ENCODE measurements at regions not wholly inside any gene's neighbourhood (a gene's known extent, or its start where the extent isn't known, plus 50 kb on each side); places are given as distances from the start of the nearest gene placed in this dataset.

DNA sequence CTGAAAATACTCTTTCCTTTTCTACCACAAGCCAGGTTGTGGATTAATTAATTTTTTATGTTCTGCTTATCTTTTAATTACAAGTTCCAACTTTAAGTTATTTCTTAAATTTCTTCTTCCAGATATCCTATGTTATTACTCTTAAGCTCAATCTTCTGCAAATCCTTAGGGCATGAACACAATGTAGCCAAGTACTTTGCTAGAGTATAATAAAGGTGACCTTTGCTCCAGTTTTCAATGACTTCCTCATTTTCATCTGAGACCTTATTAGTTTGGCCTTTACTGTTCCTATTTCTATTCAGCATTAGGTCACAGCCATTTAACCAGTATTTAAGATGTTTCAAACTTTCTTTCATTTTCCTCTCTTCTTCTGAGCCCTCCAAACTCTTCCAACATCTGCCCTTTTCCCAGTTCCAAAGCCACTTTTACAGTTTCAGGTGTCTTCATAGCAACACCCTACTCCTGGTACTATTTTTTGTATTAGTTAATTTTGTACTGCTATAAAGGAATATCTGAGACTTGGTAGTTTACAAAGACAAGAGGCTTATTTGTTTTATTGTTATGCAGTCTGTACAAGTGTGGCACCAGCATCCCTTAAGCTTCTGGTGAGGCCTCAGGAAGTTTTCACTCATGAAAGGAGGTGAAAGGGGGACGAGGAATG is 886.2 kb upstream of the GHITM start:
- DNase-seq = no peak

DNA sequence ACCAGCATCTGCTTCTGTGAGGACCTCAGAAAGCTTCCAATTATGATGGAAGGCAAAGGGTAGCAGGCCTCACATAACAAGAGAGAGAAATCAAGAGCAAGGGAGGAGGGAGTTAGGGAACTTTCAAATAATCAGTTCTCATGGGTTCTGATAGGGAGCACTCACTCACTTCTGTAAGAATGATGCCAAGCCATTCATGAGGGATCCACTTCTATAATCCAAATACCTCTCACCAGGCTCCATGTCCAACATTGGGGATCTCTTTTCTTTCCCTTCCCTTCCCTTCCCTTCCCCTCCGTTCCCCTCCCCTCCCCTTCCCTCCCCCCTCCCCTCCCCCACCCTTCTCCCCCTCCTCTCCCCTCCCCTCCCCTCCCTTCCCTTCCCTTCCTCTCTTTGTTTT is 884.6 kb upstream of the GHITM start:
- DNase-seq = no peak

DNA sequence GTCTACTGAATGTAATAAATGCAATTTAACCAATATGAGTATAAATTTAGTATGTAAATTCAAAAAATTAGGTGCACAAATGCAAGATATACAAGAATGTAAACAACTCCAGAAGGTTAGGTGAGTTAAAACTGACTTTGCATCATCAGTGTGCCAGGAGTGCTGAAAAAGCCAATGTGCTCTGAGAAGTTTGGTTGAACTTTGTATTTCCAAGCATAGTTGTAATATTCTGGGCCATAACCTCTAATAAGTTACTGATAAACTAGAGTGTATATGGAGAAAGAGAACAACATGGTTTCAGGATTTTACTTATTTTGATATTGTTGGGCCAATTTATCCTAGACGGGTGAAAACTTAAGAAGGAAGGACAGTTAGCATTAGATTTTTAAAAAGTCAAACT is 876.9 kb upstream of the GHITM start:
- DNase-seq = no peak

DNA sequence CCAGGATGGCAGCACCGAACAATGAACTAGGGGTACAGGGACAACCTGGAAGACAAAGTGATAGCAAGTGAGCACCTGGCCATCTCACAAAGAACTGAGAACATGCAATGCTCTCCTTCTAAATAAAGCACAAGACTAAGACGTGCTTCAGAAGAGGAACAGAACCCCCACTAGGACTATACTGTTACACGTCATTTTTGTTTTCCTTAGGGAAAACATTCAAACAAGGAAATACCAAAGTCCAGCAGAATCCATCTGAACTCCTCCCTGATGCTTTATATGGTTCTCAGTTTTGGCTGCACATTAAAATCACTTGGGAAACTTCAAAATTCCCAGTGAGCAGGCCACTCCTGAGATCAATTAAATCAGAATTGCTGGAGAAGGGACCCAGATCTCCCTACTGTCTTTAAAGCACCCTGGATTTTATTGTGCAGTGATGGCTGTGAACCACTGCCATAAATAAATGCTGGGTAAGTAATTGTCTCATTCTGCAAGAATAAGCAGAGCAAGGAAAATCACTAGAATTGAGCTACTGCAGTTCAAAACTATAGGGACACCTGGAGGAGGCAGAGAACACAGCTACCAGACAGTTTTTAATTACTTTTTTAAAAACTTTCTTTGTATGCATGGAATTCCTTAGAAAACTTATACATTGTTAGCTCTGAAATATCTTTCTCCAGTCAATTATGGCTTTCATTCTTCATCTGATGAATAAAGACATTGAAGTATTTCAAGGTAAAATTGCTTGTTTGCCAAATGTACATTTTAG is 866.5 kb upstream of the GHITM start:
- DNase-seq = no peak

DNA sequence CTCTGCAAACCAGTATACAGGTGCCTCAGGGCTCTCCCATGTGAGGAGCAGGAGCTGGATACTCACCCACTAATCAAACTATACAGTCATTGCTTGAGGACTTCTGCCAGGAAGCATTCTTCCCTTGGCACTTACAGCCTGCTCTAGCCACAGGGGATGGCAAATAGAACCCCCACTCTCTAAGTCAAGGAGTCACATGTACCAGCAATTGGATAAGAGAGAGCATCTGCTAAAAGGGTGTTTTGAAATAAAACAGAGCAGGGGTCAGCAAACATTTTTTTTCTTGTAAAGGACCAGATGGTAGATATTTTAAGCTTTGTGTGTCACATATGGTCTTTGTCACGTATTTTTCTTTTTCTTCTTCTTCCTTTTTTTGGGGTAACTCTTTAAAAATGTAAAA is 865.2 kb upstream of the GHITM start:
- DNase-seq = no peak

DNA sequence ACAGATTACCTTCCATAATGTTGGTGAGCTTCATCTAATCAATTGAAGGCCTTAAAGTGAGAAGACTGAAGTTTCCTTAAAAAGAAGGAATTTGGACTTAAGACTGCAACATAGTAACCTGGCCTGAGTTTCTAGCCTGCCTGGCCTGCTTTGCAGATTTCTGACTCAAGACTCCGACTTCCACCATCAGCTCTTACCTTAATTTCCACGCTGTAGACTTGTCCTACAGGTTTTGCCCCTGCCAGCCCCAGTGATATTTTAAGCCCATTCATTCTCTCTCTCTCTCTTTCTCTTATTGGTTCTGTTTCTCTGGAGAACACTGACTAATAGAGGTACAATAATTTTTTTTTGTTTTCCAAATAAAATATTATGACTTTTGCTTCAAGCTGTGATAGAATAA is 862.3 kb upstream of the GHITM start:
- DNase-seq = no peak

DNA sequence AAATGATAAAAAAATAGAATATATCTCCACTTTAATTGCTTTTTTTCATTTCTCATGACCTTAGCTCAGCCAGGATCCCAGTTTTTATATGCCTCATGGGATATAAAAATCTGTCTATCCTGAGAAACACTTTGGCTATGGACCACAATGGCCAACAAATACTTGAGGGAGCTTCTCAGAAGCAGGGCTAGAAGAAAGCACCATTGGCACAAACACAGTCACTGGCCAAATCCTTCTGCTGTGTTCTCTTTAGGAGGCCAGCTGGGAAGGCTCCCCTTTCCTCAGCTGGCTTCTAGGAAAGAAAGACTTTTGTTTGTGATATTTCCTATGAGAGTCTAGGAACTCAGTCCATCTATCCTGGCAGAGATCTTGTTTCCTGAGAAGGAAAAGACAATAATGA is 856.2 kb upstream of the GHITM start:
- DNase-seq = no peak

DNA sequence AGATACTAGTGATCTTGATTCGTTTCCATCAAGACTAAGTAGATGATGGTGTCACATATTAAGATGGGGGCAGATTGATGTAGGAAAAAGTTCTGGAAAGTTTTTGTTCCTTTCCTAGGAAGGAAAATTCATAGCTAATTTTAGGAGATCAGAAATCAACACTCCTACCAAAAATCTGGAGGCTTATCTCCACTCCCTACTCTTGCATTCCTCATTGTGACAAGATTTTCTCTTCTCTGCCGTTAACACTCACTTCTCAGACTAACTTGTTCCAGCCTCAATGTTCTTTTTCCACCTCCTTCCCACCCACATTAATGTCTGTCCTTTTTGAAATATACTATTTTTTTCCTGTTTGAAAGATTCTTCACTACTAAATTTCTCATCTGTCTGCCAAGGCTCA is 851.9 kb upstream of the GHITM start:
- no peak for DNase-seq

DNA sequence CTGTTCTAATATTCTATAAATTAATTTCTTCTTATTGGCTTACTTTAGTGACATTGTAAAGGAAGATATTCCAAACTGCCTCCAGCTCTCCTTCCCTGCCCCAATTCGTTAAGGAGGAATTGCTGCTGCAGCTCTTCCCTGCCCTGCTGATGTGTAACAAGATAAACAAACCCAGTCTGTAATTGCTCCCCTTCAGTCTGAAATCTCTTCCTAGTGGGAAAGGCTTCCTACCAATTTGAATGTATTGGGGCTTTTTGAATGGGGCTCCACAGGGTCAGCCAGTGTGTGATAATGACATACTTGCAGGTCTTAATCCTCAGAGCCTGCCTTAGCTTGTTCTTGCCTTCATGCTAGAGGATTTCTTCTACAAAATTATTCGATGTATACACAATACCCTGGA is 849.9 kb upstream of the GHITM start:
- no peak for DNase-seq

DNA sequence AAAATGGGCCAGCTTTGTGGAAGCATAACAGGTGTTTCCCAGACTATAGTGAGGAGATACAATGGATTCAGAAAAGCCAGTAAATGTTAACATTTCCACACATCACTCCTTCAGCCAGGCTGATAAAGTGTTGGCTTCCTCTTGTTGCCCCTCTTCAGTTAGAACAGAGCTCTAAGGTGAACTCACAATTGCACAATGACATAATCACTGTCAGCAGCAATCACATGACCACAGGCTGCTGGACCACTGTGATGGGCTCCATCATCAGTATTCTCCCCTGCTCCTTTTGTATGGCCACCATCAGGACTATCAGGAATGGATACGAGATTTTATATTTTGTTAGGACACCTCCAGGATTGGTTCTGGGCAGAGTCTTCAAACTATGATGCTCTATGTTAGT is 849.4 kb upstream of the GHITM start:
- DNase-seq = no peak

DNA sequence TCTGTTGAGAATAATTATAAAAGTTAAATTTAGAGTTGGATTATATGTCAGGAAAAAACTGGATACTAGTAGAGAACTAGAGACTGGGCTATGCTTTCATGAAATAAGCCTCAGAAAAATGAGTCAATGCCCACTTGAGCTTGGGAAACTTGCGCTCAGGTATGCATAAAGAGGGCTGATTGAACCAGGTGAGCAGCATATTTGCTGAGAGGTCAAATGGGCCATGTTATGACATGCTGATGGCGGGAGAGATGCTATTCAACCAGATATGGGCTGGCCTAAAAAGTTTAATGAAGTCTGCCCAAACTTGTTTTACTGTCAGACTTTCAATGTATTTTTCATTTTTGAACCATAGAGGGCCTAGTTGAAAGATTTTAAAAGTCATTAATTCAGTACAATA is 837.6 kb upstream of the GHITM start:
- no peak for DNase-seq

DNA sequence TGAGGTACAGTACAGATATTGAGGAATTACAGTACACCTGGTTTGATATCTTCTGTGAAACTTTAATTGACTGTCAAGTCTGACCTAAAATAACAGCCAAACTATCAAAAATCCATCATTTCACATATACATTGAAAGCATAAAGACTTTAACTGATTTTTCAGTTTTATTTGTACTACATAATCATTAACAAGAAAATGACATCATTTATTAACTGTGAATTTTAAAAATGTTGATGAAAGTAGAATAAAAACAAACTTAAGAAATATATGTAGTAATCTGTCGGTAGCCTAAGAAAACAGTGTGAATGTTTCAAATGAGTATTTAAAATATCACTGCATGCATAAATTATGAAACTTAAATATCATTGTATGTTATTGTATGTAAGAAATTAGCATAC is 836.7 kb upstream of the GHITM start:
- no peak for DNase-seq

DNA sequence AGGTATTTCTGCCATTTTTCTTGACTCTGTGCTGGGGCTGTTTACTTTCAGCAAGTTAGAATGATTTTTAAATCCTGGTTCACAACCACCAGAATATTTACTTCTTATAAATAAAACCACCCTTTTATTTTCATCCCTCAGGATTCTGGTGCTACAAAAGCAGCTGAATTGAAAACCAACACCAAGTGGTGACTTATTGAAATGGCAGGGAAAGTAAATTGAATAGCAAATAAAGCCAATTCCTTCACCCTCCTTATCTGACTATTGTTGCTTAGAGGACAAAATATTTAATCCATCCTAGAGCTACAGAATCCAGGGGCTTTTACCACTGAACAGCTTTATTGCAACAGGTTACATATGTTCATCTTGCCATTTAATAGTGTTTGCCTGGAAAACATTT is 828.6 kb upstream of the GHITM start:
- DNase-seq = no peak

DNA sequence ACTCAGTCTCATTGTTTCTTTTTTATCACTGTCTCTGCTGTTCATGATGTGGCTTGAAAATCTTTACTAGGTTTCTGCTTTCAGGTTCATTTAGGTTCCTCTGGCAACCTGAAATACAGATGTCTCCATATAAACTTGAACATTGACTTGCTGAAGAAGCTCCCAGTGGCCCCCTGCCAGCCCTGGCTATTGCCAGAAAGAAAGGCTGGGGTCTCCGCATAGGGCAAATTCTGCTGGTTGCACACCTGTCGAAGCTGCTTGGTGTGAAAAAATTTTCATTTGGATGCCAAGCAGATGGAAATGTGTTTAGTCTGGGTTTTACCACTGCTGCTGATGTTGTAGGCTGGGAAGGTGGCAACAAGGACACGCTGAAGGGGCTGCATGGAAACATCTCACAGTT is 826.7 kb upstream of the GHITM start:
- no peak for DNase-seq

DNA sequence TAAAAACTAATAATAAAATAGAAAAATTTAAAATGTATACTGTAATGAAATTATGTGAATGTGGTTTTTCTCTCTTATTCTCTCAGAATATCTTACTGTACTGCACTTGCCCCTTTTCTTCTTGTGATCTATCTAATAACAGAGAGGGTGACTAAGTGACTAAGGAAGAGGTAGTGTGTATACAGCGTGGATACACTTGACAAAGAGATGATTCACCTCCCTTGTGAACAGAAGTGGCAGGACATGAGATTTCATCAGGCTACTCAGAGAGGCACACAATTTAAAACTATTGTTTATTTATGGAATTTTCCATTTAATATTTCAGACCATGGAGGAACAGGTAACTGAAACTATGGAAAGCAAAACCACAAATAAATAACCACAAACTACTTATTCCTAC is 806.6 kb upstream of the GHITM start:
- DNase-seq = no peak

DNA sequence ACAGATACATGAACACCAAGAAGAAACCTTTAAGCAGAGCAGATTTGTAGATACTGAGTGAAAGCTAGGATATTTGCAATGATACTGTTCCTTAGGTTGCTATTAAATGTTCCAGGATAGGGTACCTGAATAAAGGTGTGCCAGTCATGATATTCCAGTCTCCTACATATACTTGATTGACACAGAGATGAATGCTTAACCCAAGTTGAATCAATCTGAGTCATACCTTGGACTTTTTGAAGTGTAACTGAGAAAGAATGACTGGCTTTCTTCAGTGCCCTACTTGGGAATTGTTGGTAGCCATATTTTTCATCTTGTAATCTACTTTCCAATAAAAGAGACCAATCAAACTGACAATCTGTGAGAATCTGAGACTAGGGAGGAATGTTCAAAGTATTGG is 805.7 kb upstream of the GHITM start:
- DNase-seq = no peak

DNA sequence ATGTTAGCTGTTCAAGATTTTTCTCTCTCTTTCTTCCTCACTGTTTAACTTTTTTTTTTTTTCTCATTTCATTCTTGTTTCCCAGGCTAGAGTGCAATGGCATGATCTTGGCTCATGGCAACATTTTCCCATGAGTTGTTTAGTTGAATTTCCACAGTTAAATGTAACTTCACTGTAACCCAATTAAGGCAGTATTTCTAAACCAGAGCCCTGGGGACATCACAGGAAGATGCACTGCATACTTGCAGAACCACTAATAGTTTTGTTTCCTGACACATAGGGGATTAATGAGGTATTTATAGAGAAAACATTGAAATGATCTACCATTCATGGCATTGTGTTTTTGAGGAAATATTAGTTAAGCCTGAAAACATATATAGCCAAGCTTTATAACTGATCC is 795.6 kb upstream of the GHITM start:
- no peak for DNase-seq

DNA sequence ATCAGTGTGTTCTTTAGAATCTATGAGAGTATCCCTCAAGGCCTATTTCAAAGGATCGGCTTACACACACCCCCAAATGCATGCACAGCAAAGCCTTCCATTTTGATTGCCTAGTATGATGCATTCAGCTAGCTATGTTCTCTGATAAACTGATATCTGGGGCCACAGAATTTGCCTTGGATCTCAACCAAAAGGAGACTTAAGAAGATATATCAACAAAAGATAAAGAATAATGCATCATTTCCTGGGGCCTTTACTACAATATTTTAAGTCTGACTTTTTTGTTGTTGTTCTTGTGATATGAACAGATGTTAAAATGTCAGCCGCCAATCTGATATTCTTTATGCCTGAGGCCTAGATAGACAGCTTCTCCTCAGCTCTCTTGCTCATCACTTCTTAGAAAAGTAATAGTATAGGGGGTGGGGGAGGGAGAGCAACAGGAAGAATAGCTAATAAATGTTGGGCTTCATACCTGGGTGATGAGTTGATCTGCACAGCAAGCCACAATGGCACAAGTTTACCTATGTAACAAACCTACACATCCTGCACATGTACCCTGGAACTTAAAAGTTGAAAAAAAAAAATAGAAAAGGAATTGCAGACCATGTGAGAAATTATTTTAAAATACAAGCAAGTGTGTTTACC is 792.9 kb upstream of the GHITM start:
- no peak for DNase-seq

DNA sequence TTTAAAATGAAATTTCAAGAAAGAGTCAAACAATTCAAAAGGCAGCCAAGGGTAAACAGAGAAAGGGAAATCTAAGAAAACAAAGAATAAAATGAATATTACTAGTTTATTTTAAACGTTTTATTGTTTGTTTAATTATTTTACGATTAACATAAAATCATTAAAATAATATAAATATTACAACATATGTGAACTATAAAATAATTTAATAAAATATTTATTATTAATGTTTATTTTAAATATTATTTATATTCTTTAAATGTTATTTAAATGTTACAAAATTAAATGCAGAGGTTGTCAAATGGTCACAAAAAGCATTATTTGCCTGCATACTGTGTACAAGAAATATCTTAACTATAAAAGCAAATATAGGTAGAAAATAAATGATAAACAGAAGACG is 786.7 kb upstream of the GHITM start:
- DNase-seq = no peak

DNA sequence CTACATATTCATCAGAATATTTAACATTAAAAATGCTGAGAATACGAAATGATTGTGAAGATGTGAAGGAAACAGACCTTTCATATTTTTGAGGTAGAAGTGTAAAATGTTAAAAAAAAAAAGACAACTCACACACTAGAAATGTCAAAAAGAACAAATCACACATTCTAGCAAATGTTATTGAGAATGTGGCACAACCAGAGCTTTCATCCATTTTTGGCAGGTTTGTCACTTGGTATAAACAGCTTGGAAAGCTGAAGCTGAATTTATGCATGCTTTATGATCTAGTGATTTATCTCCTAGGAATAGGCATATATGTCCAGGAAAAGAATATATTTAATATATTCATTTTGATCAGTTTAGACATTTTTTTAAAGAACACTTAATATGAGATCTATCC is 784.9 kb upstream of the GHITM start:
- DNase-seq = no peak

DNA sequence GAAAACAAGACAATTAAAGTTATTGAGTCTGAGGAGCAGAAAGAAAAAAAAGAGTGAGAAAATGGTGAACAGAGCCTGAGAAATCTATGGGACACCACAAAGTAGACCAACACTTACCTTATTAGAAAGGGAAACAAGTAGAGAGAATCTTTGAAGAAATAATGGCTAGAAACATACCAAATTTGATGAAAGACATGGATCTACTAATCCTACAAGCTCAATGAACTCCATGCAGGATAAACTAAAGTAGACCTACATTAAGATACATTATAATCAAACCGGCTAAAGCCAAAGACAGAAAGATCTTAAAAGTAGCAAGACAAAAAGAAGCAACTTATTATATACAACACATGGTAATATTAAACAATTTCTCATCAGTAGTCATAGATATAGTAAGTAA is 782.3 kb upstream of the GHITM start:
- no peak for DNase-seq

DNA sequence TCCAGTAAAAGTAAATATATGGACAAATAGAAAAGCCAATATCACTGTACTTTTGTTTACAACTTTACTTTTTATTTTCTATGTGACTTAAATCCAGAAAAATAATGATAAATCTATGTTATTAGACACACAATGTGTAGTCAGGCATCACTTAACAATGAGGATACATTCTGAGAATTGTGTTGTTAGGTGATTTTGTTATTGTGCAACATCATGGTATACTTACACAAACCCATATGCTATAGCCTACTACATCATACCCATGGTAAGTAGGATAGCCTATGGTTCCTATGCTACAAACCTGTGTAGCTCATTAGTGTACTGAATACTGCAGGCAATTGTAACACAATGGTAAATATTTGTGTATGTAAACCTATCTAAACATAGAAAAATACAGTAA is 781.7 kb upstream of the GHITM start:
- no peak for DNase-seq

DNA sequence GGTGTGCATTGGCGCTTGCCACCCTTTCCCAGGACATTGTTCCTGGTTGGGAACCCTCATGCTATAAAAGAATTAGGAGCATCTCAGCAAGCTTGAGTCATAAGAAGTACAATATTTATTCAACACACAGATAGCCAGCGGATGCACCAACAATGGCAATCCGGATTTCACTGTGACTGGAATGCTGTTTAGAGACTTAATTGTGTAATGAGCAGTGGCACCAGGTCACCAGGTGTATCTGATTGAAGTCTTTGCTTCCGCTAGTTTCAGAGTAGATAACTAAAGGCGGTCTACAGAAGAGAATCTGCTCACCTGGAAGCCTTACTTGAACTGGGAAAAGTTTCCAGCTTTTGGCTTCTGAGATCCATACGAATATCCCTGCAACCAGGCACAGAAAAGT is 772.3 kb upstream of the GHITM start:
- no peak for DNase-seq

DNA sequence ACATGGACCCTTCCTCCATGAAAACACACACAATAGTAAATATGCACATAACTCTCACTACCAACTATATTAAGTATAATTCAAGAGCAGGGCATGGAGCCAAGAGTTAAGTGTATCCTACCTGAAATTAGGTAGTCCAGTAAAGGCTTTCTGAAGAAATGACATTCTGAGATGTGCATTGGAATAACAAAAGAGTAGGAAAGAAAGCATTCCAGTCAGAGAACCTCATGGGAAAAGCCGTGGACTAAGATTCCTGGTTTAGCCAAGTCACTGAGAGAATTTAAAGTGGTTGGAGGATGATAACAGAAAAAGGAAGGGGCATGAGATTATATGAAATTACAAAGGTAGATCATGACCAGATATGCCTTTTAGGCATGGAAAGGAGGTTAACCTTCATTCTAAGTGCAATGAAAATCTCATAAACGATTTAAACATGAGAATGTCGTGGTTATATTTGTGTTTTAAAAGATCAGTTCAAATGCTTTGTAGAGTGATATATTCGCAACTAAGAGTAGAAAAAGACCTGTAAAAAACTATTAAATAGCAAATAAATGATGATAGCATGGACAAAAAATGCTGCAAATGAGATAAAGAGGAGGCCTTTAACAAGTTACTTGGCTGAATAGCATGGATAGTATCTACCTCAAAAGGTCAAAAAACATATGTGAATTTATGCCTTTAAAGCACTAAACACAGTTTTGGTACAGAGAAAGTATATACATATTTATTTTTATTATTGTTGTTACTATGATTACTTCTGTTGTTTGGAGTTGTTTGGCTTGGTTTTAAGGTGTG is 767.4 kb upstream of the GHITM start:
- no peak for DNase-seq

Measured in NCI-H526 (cell line).